Tibial artery (tissue), 4 donors: ENCODE measurements at regions not wholly inside any gene's neighbourhood (a gene's known extent, or its start where the extent isn't known, plus 50 kb on each side); places are given as distances from the start of the nearest gene placed in this dataset.

Source experiments
- DNase-seq, 2 donors: peaks; one replicate each; pipeline ENCODE4 v3.0.0-alpha.2; 2019
- H3K27ac ChIP-seq, 2 donors: fragments of 200-600 bp; sonication (generic) in 1 of 2; 1 replicate in 1 of 2; 2 replicates in 1 of 2; pipeline ENCODE4 v1.5.1; 2018 to 2019; ENCODE audit warnings: mild to moderate bottlenecking in 1 of 2
- H3K27me3 ChIP-seq, 2 donors: fragments of 200-600 bp; sonication (generic) in 1 of 2; one replicate each; pipeline versions ENCODE4 v1.5.1 to v1.6.0; 2016 to 2019
- H3K36me3 ChIP-seq, 3 donors: fragments of 200-600 bp; sonication (generic) in 2 of 3; one replicate each; pipeline ENCODE4 v1.5.1; 2016 to 2019; ENCODE audit warnings: mild to moderate bottlenecking in 2 of 3
- H3K4me1 ChIP-seq, 4 donors: fragments of 200-600 bp; sonication (generic) in 2 of 4; 1 replicate in 3 of 4; 2 replicates in 1 of 4; pipeline ENCODE4 v1.5.1; 2016 to 2019
- H3K4me3 ChIP-seq, 2 donors: fragments of 200-600 bp; sonication (generic) in 1 of 2; 1 replicate in 1 of 2; 2 replicates in 1 of 2; pipeline ENCODE4 v1.5.1; 2018 to 2019; ENCODE audit warnings: mild to moderate bottlenecking in 2 of 2
- H3K9me3 ChIP-seq, 3 donors: fragments of 200-600 bp; sonication (generic) in 1 of 3; one replicate each; pipeline ENCODE4 v1.5.1; 2016 to 2019
- CTCF ChIP-seq, 2 experiments: fragments of 200-600 bp in 1 of 2; fragments of 450-650 bp in 1 of 2; IDR thresholded peaks; one replicate each; pipeline ENCODE4 v1.5.1; 2017 to 2019; ENCODE audit warnings: antibody characterized with exemption in 2 of 2, mild to moderate bottlenecking in 1 of 2, moderate library complexity in 1 of 2
- intact Hi-C: fragments of 100-400 bp; cut with DNase I; formaldehyde crosslinking; loops from one replicate; pipeline ENCODE4 v1.15.0; 2023; ENCODE audit warnings: low total_unique reads

GRCh38 chr18:75779910-75780309, 352.4 kb upstream of the SMIM21 start:
- no peaks in the 10 kb centered on the region for H3K36me3 ChIP-seq
- no peak overlapping the region for H3K4me3 ChIP-seq
- H3K27me3 ChIP-seq: peaks cover 0 to 16% of the 10 kb centered on the region in 2 donors
- no peak overlapping the region for H3K27ac ChIP-seq
- TF ChIP-seq CTCF (IDR thresholded peaks at IDR 0.05): no peak
- intact Hi-C loops: no loop called here
- no peaks in the 10 kb centered on the region for H3K4me1 ChIP-seq
- H3K9me3 ChIP-seq: no peaks in the 10 kb centered on the region
- DNase-seq: no peak

GRCh38 chr18:75779450-75779849, 351.9 kb upstream of the SMIM21 start:
- H3K27ac ChIP-seq: no peak overlapping the region
- DNase-seq: no peak
- TF ChIP-seq CTCF (IDR thresholded peaks at IDR 0.05): no peak
- H3K4me3 ChIP-seq: no peak overlapping the region
- H3K4me1 ChIP-seq: no peaks in the 10 kb centered on the region
- no peaks in the 10 kb centered on the region for H3K36me3 ChIP-seq
- no peaks in the 10 kb centered on the region for H3K9me3 ChIP-seq
- H3K27me3 ChIP-seq: peaks cover 0 to 16% of the 10 kb centered on the region in 2 donors
- intact Hi-C loops: no loop called here

- no peak overlapping the region for H3K4me3 ChIP-seq
- H3K9me3 ChIP-seq: no peaks in the 10 kb centered on the region
- TF ChIP-seq CTCF (IDR thresholded peaks at IDR 0.05): no peak
- peaks cover 0 to 6% of the 10 kb centered on the region in 2 donors for H3K27me3 ChIP-seq
- DNase-seq: no peak
- H3K36me3 ChIP-seq: no peaks in the 10 kb centered on the region
- H3K27ac ChIP-seq: no peak overlapping the region
- intact Hi-C loops: no loop called here
- no peaks in the 10 kb centered on the region for H3K4me1 ChIP-seq
Observed at GRCh38 chr18:75777630-75778029, 350.1 kb upstream of the SMIM21 start.

- no peak for TF ChIP-seq CTCF (IDR thresholded peaks at IDR 0.05)
- no peaks in the 10 kb centered on the region for H3K9me3 ChIP-seq
- peaks cover 0 to 5% of the 10 kb centered on the region in 2 donors for H3K27me3 ChIP-seq
- H3K4me1 ChIP-seq: no peaks in the 10 kb centered on the region
- intact Hi-C loops: no loop called here
- no peaks in the 10 kb centered on the region for H3K36me3 ChIP-seq
- DNase-seq: no peak
- H3K27ac ChIP-seq: no peak overlapping the region
- no peak overlapping the region for H3K4me3 ChIP-seq
Observed at GRCh38 chr18:75775121-75775520, 347.6 kb upstream of the SMIM21 start.

GRCh38 chr18:75773618-75774017, 346.1 kb upstream of the SMIM21 start:
- no peak overlapping the region for H3K4me3 ChIP-seq
- intact Hi-C loops: no loop called here
- H3K27ac ChIP-seq: no peak overlapping the region
- TF ChIP-seq CTCF (IDR thresholded peaks at IDR 0.05): no peak
- H3K27me3 ChIP-seq: peaks cover 0 to 5% of the 10 kb centered on the region in 2 donors
- no peaks in the 10 kb centered on the region for H3K36me3 ChIP-seq
- no peaks in the 10 kb centered on the region for H3K9me3 ChIP-seq
- DNase-seq: no peak
- no peaks in the 10 kb centered on the region for H3K4me1 ChIP-seq

- Histone ChIP-seq H3K4me3 (no peak overlapping the region), H3K27ac (no peak overlapping the region), H3K4me1 (no peaks in the 10 kb centered on the region), H3K27me3 (no peaks in the 10 kb centered on the region), H3K36me3 (no peaks in the 10 kb centered on the region), H3K9me3 (no peaks in the 10 kb centered on the region)
- no peak for DNase-seq
- no peak for TF ChIP-seq CTCF (IDR thresholded peaks at IDR 0.05)
- intact Hi-C loops: no loop called here
Observed at GRCh38 chr18:75762758-75763157, 335.3 kb upstream of the SMIM21 start.
